ENCODE measurements at regions not wholly inside any gene's neighbourhood (a gene's known extent, or its start where the extent isn't known, plus 50 kb on each side); places are given as distances from the start of the nearest gene placed in this dataset.

DNA sequence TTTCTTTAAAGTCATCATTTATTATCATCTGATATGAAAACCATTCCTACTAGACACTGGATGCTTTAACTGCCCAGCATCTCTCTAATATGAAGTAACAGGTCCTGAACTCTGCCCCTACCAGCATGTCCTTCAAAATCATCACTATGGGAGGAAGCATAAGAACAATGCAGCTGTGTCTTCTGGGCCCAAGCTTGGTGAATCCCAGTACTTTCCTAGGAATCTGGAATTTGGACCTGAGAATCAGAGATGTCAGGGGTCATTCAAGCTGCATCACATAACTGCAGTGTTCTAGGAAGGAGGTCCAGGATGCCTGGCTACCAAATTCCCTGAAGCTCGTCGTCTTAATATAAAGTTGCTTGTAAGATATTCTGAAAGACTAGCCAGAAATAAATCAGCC, 182.7 kb downstream of the AHR start:
- TF ChIP-seq, protein P1, sequence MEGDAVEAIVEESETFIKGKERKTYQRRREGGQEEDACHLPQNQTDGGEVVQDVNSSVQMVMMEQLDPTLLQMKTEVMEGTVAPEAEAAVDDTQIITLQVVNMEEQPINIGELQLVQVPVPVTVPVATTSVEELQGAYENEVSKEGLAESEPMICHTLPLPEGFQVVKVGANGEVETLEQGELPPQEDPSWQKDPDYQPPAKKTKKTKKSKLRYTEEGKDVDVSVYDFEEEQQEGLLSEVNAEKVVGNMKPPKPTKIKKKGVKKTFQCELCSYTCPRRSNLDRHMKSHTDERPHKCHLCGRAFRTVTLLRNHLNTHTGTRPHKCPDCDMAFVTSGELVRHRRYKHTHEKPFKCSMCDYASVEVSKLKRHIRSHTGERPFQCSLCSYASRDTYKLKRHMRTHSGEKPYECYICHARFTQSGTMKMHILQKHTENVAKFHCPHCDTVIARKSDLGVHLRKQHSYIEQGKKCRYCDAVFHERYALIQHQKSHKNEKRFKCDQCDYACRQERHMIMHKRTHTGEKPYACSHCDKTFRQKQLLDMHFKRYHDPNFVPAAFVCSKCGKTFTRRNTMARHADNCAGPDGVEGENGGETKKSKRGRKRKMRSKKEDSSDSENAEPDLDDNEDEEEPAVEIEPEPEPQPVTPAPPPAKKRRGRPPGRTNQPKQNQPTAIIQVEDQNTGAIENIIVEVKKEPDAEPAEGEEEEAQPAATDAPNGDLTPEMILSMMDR (IDR thresholded peaks at IDR 0.05): no peak
- TF ChIP-seq, protein P2, sequence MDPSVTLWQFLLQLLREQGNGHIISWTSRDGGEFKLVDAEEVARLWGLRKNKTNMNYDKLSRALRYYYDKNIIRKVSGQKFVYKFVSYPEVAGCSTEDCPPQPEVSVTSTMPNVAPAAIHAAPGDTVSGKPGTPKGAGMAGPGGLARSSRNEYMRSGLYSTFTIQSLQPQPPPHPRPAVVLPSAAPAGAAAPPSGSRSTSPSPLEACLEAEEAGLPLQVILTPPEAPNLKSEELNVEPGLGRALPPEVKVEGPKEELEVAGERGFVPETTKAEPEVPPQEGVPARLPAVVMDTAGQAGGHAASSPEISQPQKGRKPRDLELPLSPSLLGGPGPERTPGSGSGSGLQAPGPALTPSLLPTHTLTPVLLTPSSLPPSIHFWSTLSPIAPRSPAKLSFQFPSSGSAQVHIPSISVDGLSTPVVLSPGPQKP (IDR thresholded peaks at IDR 0.05; ENCODE audit: low read depth, low read length): no peak
